CD4-positive, alpha-beta memory T cell (primary cell): ENCODE measurements at regions not wholly inside any gene's neighbourhood (a gene's known extent, or its start where the extent isn't known, plus 50 kb on each side); places are given as distances from the start of the nearest gene placed in this dataset.

Source experiments
- CTCF ChIA-PET: fragments of 350-600 bp; sonication (Branson Sonifier 250); formaldehyde crosslinking; loops from one replicate; lab custom pipeline; 2021; ENCODE audit warnings: inconsistent platforms; ENCODE audit not compliant: partially characterized antibody; lab: Charles Lee
- POLR2A ChIA-PET: fragments of 350-600 bp; sonication (Branson Sonifier 250); formaldehyde crosslinking; loops from one replicate; lab custom pipeline; 2021; ENCODE audit not compliant: partially characterized antibody; lab: Charles Lee
- DNase-seq, 5 donors: peaks; one replicate each; pipeline versions ENCODE4 v3.0.0 to v3.0.0-alpha.2; 2020 to 2022; ENCODE audit warnings: mixed read lengths in 1 of 5
- H3K27ac ChIP-seq: one replicate; pipeline ENCODE4 v1.7.0; 2013; ENCODE audit warnings: low read depth, low read length
- H3K27me3 ChIP-seq: 2 replicates; pipeline ENCODE4 v1.7.0; 2013; ENCODE audit warnings: mild to moderate bottlenecking, low read length, moderate library complexity; ENCODE audit not compliant: insufficient read depth
- H3K36me3 ChIP-seq: 2 replicates; pipeline ENCODE4 v1.7.0; 2013; ENCODE audit warnings: mild to moderate bottlenecking, low read length, moderate library complexity; ENCODE audit not compliant: insufficient read depth
- H3K4me1 ChIP-seq: 2 replicates; pipeline ENCODE4 v1.7.0; 2013; ENCODE audit warnings: mild to moderate bottlenecking, low read length, moderate library complexity; ENCODE audit not compliant: insufficient read depth
- H3K4me3 ChIP-seq, 2 donors: one replicate each; pipeline ENCODE4 v1.7.0; 2013; ENCODE audit warnings: low read length in 2 of 2, mild to moderate bottlenecking in 1 of 2
- H3K9me3 ChIP-seq, 2 donors: one replicate each; pipeline ENCODE4 v1.7.0; 2013; ENCODE audit warnings: low read length in 2 of 2, control low read depth in 1 of 2; ENCODE audit not compliant: control insufficient read depth in 1 of 2
- H3K27ac Mint-ChIP-seq, 7 donors: one replicate each; pipeline ENCODE4 v1.8.0; 2020 to 2021; ENCODE audit warnings: mixed read lengths in 7 of 7, mild to moderate bottlenecking in 6 of 7, inconsistent platforms in 3 of 7, moderate library complexity in 3 of 7
- H3K27me3 Mint-ChIP-seq, 2 donors: one replicate each; pipeline ENCODE4 v1.8.0; 2020 to 2021; ENCODE audit warnings: mixed read lengths in 2 of 2
- H3K36me3 Mint-ChIP-seq, 2 donors: one replicate each; pipeline ENCODE4 v1.8.0; 2020 to 2021; ENCODE audit warnings: mixed read lengths in 2 of 2, inconsistent platforms in 1 of 2, mild to moderate bottlenecking in 1 of 2
- H3K4me1 Mint-ChIP-seq, 4 donors: one replicate each; pipeline ENCODE4 v1.8.0; 2020 to 2021; ENCODE audit warnings: mixed read lengths in 4 of 4, mild to moderate bottlenecking in 1 of 4
- H3K4me3 Mint-ChIP-seq, 8 donors: one replicate each; pipeline ENCODE4 v1.8.0; 2020 to 2021; ENCODE audit warnings: mixed read lengths in 8 of 8, mild to moderate bottlenecking in 7 of 8, moderate library complexity in 6 of 8, inconsistent platforms in 3 of 8
- H3K9me3 Mint-ChIP-seq, 8 donors: one replicate each; pipeline ENCODE4 v1.8.0; 2020 to 2021; ENCODE audit warnings: mixed read lengths in 8 of 8, mild to moderate bottlenecking in 5 of 8, inconsistent platforms in 3 of 8, moderate library complexity in 1 of 8
- intact Hi-C: fragments of 100-400 bp; cut with micrococcal nuclease; formaldehyde crosslinking; loops from one replicate; pipeline ENCODE4 v1.15.1; 2023

DNA sequence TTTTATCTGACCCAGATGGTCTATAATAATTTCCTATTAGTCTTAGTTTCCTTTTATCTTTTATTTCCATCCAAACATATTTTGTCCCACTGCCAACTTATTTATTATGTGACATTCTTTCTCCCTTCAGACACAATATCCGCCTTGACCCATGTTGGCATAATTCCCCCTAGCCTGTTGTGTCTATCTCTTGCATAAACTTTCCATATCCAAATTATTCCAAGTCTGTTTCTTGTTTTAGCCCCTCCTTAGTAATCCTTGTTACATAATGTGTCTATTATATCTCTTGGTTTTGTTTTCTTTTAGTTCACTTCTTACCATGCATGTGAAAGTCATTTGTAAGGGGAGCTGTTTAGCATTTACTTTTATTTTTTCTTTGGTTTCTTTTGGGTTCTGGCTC lies 81.6 kb upstream of the CACHD1 start:
- H3K4me1 Mint-ChIP-seq: no peaks in the 10 kb centered on the region
- H3K4me3 ChIP-seq: no peak overlapping the region
- peaks cover 0 to 1% of the 10 kb centered on the region in 2 donors for H3K27me3 Mint-ChIP-seq
- no peak overlapping the region for H3K27ac ChIP-seq
- H3K27ac Mint-ChIP-seq: no peak overlapping the region
- H3K27me3 ChIP-seq: no peaks in the 10 kb centered on the region
- CTCF ChIA-PET: no interaction called here
- DNase-seq: no peak
- no peaks in the 10 kb centered on the region for H3K36me3 ChIP-seq
- POLR2A ChIA-PET: no interaction called here
- no peaks in the 10 kb centered on the region for H3K36me3 Mint-ChIP-seq
- H3K9me3 Mint-ChIP-seq: peaks cover 0 to 4% (median 2%) of the 10 kb centered on the region in 8 donors
- intact Hi-C loops: no loop called here
- H3K9me3 ChIP-seq: no peaks in the 10 kb centered on the region
- no peak overlapping the region for H3K4me3 Mint-ChIP-seq
- no peaks in the 10 kb centered on the region for H3K4me1 ChIP-seq

DNA sequence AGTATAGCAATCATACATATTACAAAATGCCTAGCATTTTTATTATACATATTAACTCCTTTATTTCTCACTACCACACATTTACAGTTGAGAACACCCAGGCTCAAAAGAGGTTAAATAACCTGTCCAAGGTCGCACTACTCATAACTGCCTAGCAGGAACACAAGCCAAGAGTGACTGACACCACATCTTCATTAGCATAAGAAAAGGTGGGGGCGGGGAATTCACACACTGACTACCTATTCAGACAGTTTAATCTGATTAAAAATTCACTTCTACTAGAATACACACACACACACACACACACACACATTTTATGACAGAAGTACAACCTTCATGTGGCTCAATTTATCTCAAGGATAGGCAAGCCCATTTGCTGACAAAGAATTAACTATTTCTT lies 77.8 kb upstream of the CACHD1 start:
- Histone ChIP-seq H3K9me3 (no peaks in the 10 kb centered on the region), H3K4me3 (no peak overlapping the region), H3K36me3 (no peaks in the 10 kb centered on the region), H3K4me1 (no peaks in the 10 kb centered on the region), H3K27me3 (no peaks in the 10 kb centered on the region), H3K27ac (no peak overlapping the region)
- no peaks in the 10 kb centered on the region for H3K4me1 Mint-ChIP-seq
- ChIA-PET CTCF (no interaction called here), POLR2A (no interaction called here)
- no peak overlapping the region for H3K4me3 Mint-ChIP-seq
- peaks cover 0 to 4% (median 2%) of the 10 kb centered on the region in 8 donors for H3K9me3 Mint-ChIP-seq
- DNase-seq: no peak
- H3K36me3 Mint-ChIP-seq: no peaks in the 10 kb centered on the region
- H3K27ac Mint-ChIP-seq: no peak overlapping the region
- H3K27me3 Mint-ChIP-seq: peaks cover 0 to 6% of the 10 kb centered on the region in 2 donors
- intact Hi-C loops: no loop called here

DNA sequence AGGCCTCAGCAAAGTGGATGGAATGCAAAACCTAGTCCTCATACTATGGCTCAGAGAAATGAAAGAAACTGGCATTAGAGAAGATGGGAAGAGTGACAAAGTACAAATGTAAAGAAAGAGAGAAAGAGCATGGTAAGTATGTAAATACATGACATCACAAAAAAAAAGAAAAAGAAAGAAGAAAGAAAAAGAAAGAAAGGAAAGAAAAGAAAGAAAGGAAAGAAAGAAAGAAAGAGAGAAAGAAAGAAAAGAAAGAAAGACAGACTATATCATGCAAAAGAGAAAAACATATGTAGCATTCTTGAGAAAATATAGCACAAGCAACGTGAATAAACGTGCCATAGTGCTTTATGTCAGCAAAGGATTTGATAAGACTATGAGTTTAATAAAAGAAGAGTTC lies 76.1 kb upstream of the CACHD1 start:
- Histone ChIP-seq H3K9me3 (no peaks in the 10 kb centered on the region), H3K27ac (no peak overlapping the region), H3K36me3 (no peaks in the 10 kb centered on the region), H3K27me3 (no peaks in the 10 kb centered on the region), H3K4me3 (no peak overlapping the region), H3K4me1 (no peaks in the 10 kb centered on the region)
- CTCF ChIA-PET: no interaction called here
- no peak for DNase-seq
- no peak overlapping the region for H3K4me3 Mint-ChIP-seq
- H3K9me3 Mint-ChIP-seq: peaks cover 0 to 4% (median 2%) of the 10 kb centered on the region in 8 donors
- intact Hi-C loops: no loop called here
- no peak overlapping the region for H3K27ac Mint-ChIP-seq
- no peaks in the 10 kb centered on the region for H3K36me3 Mint-ChIP-seq
- H3K4me1 Mint-ChIP-seq: no peaks in the 10 kb centered on the region
- POLR2A ChIA-PET: no interaction called here
- peaks cover under 1 to 6% of the 10 kb centered on the region in 2 donors for H3K27me3 Mint-ChIP-seq

DNA sequence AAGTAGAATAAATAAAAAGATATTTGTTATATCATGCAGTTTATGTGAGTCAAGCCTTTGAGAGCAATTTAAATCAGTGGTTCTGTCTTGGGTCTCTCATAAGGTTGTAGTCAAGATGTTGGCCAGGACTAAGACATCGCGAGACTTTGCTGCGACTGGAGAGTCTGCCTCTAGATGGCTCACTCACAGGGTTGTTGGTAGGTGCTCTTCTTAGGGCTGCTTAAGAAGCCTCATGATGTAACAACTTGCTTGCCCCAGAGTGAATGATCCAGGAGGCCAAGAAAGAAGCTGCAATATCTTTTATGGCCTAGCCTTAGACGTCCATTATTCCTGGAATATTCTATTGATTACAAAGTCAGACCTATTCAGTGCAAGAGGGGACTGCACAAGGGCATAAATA lies 73.1 kb upstream of the CACHD1 start:
- DNase-seq: no peak
- ChIA-PET POLR2A (no interaction called here), CTCF (no interaction called here)
- H3K36me3 Mint-ChIP-seq: no peaks in the 10 kb centered on the region
- Histone ChIP-seq H3K27me3 (no peaks in the 10 kb centered on the region), H3K4me1 (no peaks in the 10 kb centered on the region), H3K9me3 (no peaks in the 10 kb centered on the region), H3K36me3 (no peaks in the 10 kb centered on the region), H3K27ac (no peak overlapping the region), H3K4me3 (no peak overlapping the region)
- H3K9me3 Mint-ChIP-seq: peaks cover 0 to 3% (median 0%) of the 10 kb centered on the region in 8 donors
- intact Hi-C loops: no loop called here
- H3K27me3 Mint-ChIP-seq: peaks cover 8% of the 10 kb centered on the region in 2 donors
- H3K27ac Mint-ChIP-seq: no peak overlapping the region
- H3K4me1 Mint-ChIP-seq: no peaks in the 10 kb centered on the region
- no peak overlapping the region for H3K4me3 Mint-ChIP-seq

DNA sequence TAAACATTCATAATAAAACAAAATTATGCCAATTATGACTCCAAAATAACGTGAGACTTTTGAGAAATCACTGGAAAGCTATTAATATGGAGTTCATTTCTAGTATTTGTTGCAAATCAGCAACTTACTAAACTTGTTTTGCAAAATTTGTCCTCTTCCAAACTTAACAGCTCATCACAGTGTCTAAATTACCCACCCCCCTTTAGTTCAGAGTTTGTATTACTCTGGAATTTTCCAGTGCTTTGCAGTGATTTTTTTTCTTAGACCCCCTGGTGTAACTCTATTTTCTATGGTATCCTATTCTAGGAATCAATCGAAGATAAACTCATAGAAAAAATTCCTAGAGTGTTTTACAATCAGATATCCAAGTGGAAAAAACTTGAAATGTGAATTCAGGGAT lies 72.4 kb upstream of the CACHD1 start:
- Histone ChIP-seq H3K9me3 (no peaks in the 10 kb centered on the region), H3K27me3 (no peaks in the 10 kb centered on the region), H3K36me3 (no peaks in the 10 kb centered on the region), H3K4me3 (no peak overlapping the region), H3K4me1 (no peaks in the 10 kb centered on the region), H3K27ac (no peak overlapping the region)
- POLR2A ChIA-PET: no interaction called here
- H3K27ac Mint-ChIP-seq: no peak overlapping the region
- intact Hi-C loops: no loop called here
- no peaks in the 10 kb centered on the region for H3K36me3 Mint-ChIP-seq
- H3K9me3 Mint-ChIP-seq: peaks cover 0 to 3% (median 0%) of the 10 kb centered on the region in 8 donors
- DNase-seq: no peak
- CTCF ChIA-PET: no interaction called here
- peaks cover 8% of the 10 kb centered on the region in 2 donors for H3K27me3 Mint-ChIP-seq
- no peaks in the 10 kb centered on the region for H3K4me1 Mint-ChIP-seq
- H3K4me3 Mint-ChIP-seq: no peak overlapping the region

DNA sequence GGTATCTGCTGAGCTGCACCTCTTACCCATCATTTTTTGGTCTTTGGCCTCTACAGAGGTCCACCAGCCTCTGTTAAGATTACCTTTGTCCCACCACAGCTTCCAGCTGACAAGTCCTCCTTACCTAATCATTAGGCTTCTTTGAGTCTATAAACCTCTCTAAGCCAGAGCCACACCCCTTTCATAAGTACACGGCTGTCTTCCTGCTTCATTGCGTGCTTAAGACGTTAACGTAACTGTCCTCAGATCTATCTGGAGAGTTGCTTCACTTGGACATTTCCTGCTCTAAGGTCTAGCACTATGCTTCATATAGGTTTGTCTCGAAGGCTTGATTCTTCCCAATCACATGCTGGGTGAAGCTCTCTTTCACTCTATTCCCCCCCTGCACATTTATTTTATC lies 71.0 kb upstream of the CACHD1 start:
- H3K36me3 Mint-ChIP-seq: no peaks in the 10 kb centered on the region
- intact Hi-C loops: no loop called here
- H3K4me3 Mint-ChIP-seq: no peak overlapping the region

DNA sequence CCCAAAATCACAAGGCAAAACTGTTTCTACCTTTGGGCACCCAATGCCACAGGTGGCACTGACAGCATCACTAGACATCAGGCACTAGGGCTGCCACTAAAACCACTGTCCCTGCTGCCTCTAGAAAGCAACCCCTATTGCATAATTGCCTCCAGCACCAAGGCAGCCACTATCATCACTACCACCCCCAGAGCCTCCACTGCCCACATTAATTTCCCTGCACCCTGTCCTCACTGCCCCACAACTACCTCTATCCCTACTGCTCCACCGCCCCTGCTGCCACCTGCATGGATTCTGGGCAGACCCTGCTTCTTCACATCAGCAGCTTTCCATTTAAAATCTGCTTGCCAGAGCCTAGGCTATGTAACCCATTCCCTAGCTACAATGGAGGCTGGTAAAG lies 68.6 kb upstream of the CACHD1 start:
- ChIA-PET CTCF (no interaction called here), POLR2A (no interaction called here)
- no peak for DNase-seq
- Histone ChIP-seq H3K27ac (no peak overlapping the region), H3K27me3 (no peaks in the 10 kb centered on the region), H3K4me3 (no peak overlapping the region), H3K9me3 (no peaks in the 10 kb centered on the region), H3K4me1 (no peaks in the 10 kb centered on the region), H3K36me3 (no peaks in the 10 kb centered on the region)
- H3K36me3 Mint-ChIP-seq: no peaks in the 10 kb centered on the region
- intact Hi-C loops: no loop called here
- H3K27me3 Mint-ChIP-seq: peaks cover 5 to 8% of the 10 kb centered on the region in 2 donors
- H3K4me3 Mint-ChIP-seq: no peak overlapping the region
- H3K27ac Mint-ChIP-seq: no peak overlapping the region
- no peaks in the 10 kb centered on the region for H3K4me1 Mint-ChIP-seq
- peaks cover 0 to 3% (median 0%) of the 10 kb centered on the region in 8 donors for H3K9me3 Mint-ChIP-seq

More for the DNA sequence above, 71.0 kb upstream of the CACHD1 start:
- H3K4me3 ChIP-seq: no peak overlapping the region
- ChIA-PET POLR2A (no interaction called here), CTCF (no interaction called here)
- H3K9me3 ChIP-seq: no peaks in the 10 kb centered on the region
- H3K27me3 Mint-ChIP-seq: peaks cover 3 to 8% of the 10 kb centered on the region in 2 donors
- DNase-seq: no peak
- no peaks in the 10 kb centered on the region for H3K4me1 ChIP-seq
- H3K27me3 ChIP-seq: no peaks in the 10 kb centered on the region
- H3K4me1 Mint-ChIP-seq: no peaks in the 10 kb centered on the region
- no peaks in the 10 kb centered on the region for H3K36me3 ChIP-seq
- peaks cover 0 to 3% (median 0%) of the 10 kb centered on the region in 8 donors for H3K9me3 Mint-ChIP-seq
- no peak overlapping the region for H3K27ac ChIP-seq
- no peak overlapping the region for H3K27ac Mint-ChIP-seq

DNA sequence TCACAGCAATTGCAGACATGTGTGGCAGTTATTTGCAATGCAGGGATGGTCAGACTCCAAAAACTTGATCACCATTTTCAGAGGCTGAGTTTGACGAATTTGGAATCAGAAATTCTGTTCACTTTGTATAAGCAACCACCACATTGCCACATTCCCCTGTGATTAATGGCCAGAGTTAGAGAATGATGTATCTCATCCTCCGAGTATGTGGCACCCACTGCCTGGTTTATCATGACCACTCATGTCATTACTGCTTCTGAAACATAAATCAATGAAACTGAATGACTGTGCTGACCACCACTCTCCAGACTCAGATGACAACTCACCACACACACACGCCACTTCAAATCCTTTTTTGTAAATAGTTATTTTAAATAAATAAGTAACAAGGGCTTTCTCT lies 66.6 kb upstream of the CACHD1 start:
- ChIA-PET CTCF (no interaction called here), POLR2A (no interaction called here)
- intact Hi-C loops: no loop called here
- H3K27me3 ChIP-seq: no peaks in the 10 kb centered on the region
- no peak overlapping the region for H3K27ac ChIP-seq
- Mint-ChIP-seq H3K27me3 (peaks cover 5 to 10% of the 10 kb centered on the region in 2 donors), H3K4me3 (no peak overlapping the region), H3K9me3 (peaks cover 0 to 3% (median 0%) of the 10 kb centered on the region in 8 donors), H3K27ac (no peak overlapping the region), H3K4me1 (no peaks in the 10 kb centered on the region), H3K36me3 (no peaks in the 10 kb centered on the region)
- H3K9me3 ChIP-seq: no peaks in the 10 kb centered on the region
- no peak overlapping the region for H3K4me3 ChIP-seq
- H3K4me1 ChIP-seq: no peaks in the 10 kb centered on the region
- no peaks in the 10 kb centered on the region for H3K36me3 ChIP-seq
- DNase-seq: no peak
